ENCODE measurements at regions not wholly inside any gene's neighbourhood (a gene's known extent, or its start where the extent isn't known, plus 50 kb on each side); places are given as distances from the start of the nearest gene placed in this dataset.

DNA sequence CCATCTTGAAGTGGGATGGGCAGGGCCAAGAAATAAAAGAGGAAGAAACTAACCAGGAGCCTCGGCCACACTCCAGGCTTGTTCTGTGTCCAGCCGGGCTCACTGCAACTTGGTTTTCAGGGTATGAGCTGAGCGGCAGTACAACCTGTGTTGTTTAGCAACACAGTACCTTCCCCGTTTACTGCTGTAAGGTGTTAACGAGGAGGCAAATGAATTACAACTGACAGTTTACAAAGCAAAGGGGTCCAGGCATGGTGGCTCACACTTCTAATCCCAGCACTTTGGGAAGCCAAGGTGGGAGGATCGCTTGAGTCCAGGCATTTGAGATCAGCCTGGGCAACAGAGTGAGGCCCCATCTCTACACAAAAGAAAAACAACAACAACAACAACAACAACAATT is 481.3 kb upstream of the SULF2 start:
- ChIA-PET POLR2A (no interaction called here), CTCF (no interaction called here), SMC1A (ENCODE audit: uncharacterized antibody, unreplicated experiment) (no interaction called here), RAD21 (ENCODE audit: unreplicated experiment) (no interaction called here)
- Histone ChIP-seq H3K79me2 (ENCODE audit: control insufficient read depth, insufficient read depth, low read length) (no peaks in the 10 kb centered on the region), H3K9ac (ENCODE audit: control insufficient read depth, insufficient read depth, low read length) (no peak overlapping the region), H3K4me1 (ENCODE audit: control insufficient read depth, insufficient read depth, low read length) (no peaks in the 10 kb centered on the region), H3K4me3 (no peak overlapping the region), H4K20me1 (ENCODE audit: control insufficient read depth, insufficient read depth) (no peaks in the 10 kb centered on the region), H3K9me3 (replicated peaks; ENCODE audit: control insufficient read depth, insufficient read depth, low read length) (no peaks in the 10 kb centered on the region), H3K36me3 (ENCODE audit: control insufficient read depth in 2 of 2, insufficient read depth in 2 of 2, low read length in 1 of 2) (no peaks in the 10 kb centered on the region), H3K27me3 (replicated peaks in 1 of 2; ENCODE audit: control insufficient read depth in 2 of 2, insufficient read depth in 2 of 2, low read length in 1 of 2) (no peaks in the 10 kb centered on the region; a peak in 1 of 4 replicates), H3K27ac (ENCODE audit: control insufficient read depth, insufficient read depth) (no peak overlapping the region), H3K4me2 (ENCODE audit: control insufficient read depth, insufficient read depth) (no peak overlapping the region), H2AFZ (ENCODE audit: control insufficient read depth, low read depth, low read length) (no peak overlapping the region)
- DNase-seq (ENCODE audit: low read depth, low spot score) (no peak), FAIRE-seq (no peak), ATAC-seq (no peak)
- intact Hi-C loops (cut with micrococcal nuclease; ENCODE audit: unreplicated experiment) = no loop called here
- TF ChIP-seq RB1 (IDR thresholded peaks at IDR 0.05; ENCODE audit: borderline replicate concordance) (no peak), KLF5 (IDR thresholded peaks at IDR 0.05; ENCODE audit: partially characterized antibody) (no peak), NBN (IDR thresholded peaks at IDR 0.05) (no peak)
- 60% methylated on average over 6 of the region's 6 CpGs for WGBS (ENCODE audit: insufficient coverage, insufficient replicate concordance, low lambda C conversion rate, missing lambda C conversion rate)
- in situ Hi-C loops (cut with MboI) = no loop called here
- no TSS peak for BruUV-seq (replicated peaks)

- WGBS (ENCODE audit: insufficient coverage, insufficient replicate concordance, low lambda C conversion rate, missing lambda C conversion rate) = 32% methylated on average over 7 of the region's 7 CpGs
- CTCF ChIA-PET = no interaction called here
- Histone ChIP-seq H3K4me2 (ENCODE audit: control insufficient read depth, insufficient read depth) (no peak overlapping the region), H3K9ac (ENCODE audit: control insufficient read depth, insufficient read depth, low read length) (no peak overlapping the region), H3K79me2 (ENCODE audit: control insufficient read depth, insufficient read depth, low read length) (no peaks in the 10 kb centered on the region), H3K4me3 (no peak overlapping the region), H3K4me1 (ENCODE audit: control insufficient read depth, insufficient read depth, low read length) (no peaks in the 10 kb centered on the region), H3K9me3 (replicated peaks; ENCODE audit: control insufficient read depth, insufficient read depth, low read length) (no peaks in the 10 kb centered on the region), H3K36me3 (ENCODE audit: control insufficient read depth in 2 of 2, insufficient read depth in 2 of 2, low read length in 1 of 2) (no peaks in the 10 kb centered on the region), H2AFZ (ENCODE audit: control insufficient read depth, low read depth, low read length) (no peak overlapping the region), H3K27me3 (replicated peaks in 1 of 2; ENCODE audit: control insufficient read depth in 2 of 2, insufficient read depth in 2 of 2, low read length in 1 of 2) (no peaks in the 10 kb centered on the region; a peak in 1 of 4 replicates), H4K20me1 (ENCODE audit: control insufficient read depth, insufficient read depth) (no peaks in the 10 kb centered on the region), H3K27ac (ENCODE audit: control insufficient read depth, insufficient read depth) (no peak overlapping the region)
- FAIRE-seq (no peak), ATAC-seq (no peak), DNase-seq (ENCODE audit: low read depth, low spot score) (no peak)
- POLR2A ChIA-PET = no interaction called here
- SMC1A ChIA-PET (ENCODE audit: uncharacterized antibody, unreplicated experiment) = no interaction called here
- intact Hi-C loops (cut with micrococcal nuclease; ENCODE audit: unreplicated experiment) (no loop called here), in situ Hi-C loops (cut with MboI) (no loop called here)
- TF ChIP-seq EP300 (IDR thresholded peaks at IDR 0.05; ENCODE audit: borderline replicate concordance in 1 of 2, control insufficient read depth in 1 of 2, low read depth in 2 of 2, low read length in 2 of 2) (no peak), RFX5 (IDR thresholded peaks at IDR 0.05; ENCODE audit: low read depth, low read length) (no peak), ZZZ3 (IDR thresholded peaks at IDR 0.05; ENCODE audit: control insufficient read depth, insufficient read length, low read depth) (no peak), ZNF384 (IDR thresholded peaks at IDR 0.05; ENCODE audit: borderline replicate concordance, low read depth, low read length) (no peak), EZH2 (IDR thresholded peaks at IDR 0.05; ENCODE audit: borderline replicate concordance, control insufficient read depth, low read depth, low read length) (no peak), CBFB (IDR thresholded peaks at IDR 0.05; ENCODE audit: low read depth) (no peak), KLF5 (IDR thresholded peaks at IDR 0.05; ENCODE audit: partially characterized antibody) (no peak), NR2C1 (IDR thresholded peaks at IDR 0.05) (no peak), SMARCA5 (IDR thresholded peaks at IDR 0.05) (no peak), PML (IDR thresholded peaks at IDR 0.05; ENCODE audit: low read length) (no peak), ZNF24 (IDR thresholded peaks at IDR 0.05) (no peak)
- TF ChIP-seq, protein P1, sequence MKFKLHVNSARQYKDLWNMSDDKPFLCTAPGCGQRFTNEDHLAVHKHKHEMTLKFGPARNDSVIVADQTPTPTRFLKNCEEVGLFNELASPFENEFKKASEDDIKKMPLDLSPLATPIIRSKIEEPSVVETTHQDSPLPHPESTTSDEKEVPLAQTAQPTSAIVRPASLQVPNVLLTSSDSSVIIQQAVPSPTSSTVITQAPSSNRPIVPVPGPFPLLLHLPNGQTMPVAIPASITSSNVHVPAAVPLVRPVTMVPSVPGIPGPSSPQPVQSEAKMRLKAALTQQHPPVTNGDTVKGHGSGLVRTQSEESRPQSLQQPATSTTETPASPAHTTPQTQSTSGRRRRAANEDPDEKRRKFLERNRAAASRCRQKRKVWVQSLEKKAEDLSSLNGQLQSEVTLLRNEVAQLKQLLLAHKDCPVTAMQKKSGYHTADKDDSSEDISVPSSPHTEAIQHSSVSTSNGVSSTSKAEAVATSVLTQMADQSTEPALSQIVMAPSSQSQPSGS (IDR thresholded peaks at IDR 0.05; ENCODE audit: low read length) = no peak
- TF ChIP-seq, protein P2, sequence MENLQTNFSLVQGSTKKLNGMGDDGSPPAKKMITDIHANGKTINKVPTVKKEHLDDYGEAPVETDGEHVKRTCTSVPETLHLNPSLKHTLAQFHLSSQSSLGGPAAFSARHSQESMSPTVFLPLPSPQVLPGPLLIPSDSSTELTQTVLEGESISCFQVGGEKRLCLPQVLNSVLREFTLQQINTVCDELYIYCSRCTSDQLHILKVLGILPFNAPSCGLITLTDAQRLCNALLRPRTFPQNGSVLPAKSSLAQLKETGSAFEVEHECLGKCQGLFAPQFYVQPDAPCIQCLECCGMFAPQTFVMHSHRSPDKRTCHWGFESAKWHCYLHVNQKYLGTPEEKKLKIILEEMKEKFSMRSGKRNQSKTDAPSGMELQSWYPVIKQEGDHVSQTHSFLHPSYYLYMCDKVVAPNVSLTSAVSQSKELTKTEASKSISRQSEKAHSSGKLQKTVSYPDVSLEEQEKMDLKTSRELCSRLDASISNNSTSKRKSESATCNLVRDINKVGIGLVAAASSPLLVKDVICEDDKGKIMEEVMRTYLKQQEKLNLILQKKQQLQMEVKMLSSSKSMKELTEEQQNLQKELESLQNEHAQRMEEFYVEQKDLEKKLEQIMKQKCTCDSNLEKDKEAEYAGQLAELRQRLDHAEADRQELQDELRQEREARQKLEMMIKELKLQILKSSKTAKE (IDR thresholded peaks at IDR 0.05; ENCODE audit: low read depth, poor library complexity, severe bottlenecking) = no peak
- RAD21 ChIA-PET (ENCODE audit: unreplicated experiment) = no interaction called here
- BruUV-seq (replicated peaks) = no TSS peak
Measured at GRCh38 chr20:48265791-48266190, 480.5 kb upstream of the SULF2 start.
